ENCODE measurements at regions not wholly inside any gene's neighbourhood (a gene's known extent, or its start where the extent isn't known, plus 50 kb on each side); places are given as distances from the start of the nearest gene placed in this dataset.
"Not testable (repeated sequence)": the region's sequence is repeated elsewhere in the genome, so short reads cannot be mapped to it uniquely, and the experiment has no call there.

- H3K4me3 ChIP-seq (ENCODE audit: low read depth, low read length) = no peak overlapping the region
- TF ChIP-seq, protein P1, sequence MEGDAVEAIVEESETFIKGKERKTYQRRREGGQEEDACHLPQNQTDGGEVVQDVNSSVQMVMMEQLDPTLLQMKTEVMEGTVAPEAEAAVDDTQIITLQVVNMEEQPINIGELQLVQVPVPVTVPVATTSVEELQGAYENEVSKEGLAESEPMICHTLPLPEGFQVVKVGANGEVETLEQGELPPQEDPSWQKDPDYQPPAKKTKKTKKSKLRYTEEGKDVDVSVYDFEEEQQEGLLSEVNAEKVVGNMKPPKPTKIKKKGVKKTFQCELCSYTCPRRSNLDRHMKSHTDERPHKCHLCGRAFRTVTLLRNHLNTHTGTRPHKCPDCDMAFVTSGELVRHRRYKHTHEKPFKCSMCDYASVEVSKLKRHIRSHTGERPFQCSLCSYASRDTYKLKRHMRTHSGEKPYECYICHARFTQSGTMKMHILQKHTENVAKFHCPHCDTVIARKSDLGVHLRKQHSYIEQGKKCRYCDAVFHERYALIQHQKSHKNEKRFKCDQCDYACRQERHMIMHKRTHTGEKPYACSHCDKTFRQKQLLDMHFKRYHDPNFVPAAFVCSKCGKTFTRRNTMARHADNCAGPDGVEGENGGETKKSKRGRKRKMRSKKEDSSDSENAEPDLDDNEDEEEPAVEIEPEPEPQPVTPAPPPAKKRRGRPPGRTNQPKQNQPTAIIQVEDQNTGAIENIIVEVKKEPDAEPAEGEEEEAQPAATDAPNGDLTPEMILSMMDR (IDR thresholded peaks at IDR 0.05; ENCODE audit: insufficient read depth, low read length) = no peak
- no peak for DNase-seq (ENCODE audit: low read depth)
These were observed 337.2 kb downstream of the PAX3 start for GRCh38 chr2:221961561-221961960.

- DNase-seq (ENCODE audit: low read depth) = peak; percentile 4
- no peak overlapping the region for H3K4me3 ChIP-seq (ENCODE audit: low read depth, low read length)
- TF ChIP-seq, protein P1 (IDR thresholded peaks at IDR 0.05; ENCODE audit: insufficient read depth, low read length) = no peak
These were observed 340.6 kb downstream of the PAX3 start for GRCh38 chr2:221958224-221958623.

DNA sequence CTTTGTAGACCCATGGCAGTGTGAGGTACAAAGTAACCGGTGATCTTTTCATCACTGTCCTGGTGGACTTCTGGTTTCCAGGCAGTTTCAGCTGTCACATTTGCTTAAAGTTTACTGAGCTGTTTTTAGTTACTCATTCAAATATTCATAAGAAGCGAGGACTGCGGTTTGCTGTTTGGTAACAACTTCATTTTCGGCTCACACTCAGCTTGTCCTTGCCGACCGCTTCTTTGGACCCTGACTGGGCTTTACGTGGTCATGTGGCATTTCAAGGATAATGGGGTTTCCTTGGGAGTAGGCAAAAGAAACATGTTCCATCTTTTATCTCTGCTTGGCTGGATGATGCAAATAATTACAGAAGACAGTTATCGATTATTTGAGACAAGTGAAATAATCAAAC lies 350.7 kb downstream of the PAX3 start:
- TF ChIP-seq, protein P1 (IDR thresholded peaks at IDR 0.05; ENCODE audit: insufficient read depth, low read length) = no peak
- no peak for DNase-seq (ENCODE audit: low read depth)
- no peak overlapping the region for H3K4me3 ChIP-seq (ENCODE audit: low read depth, low read length)

DNA sequence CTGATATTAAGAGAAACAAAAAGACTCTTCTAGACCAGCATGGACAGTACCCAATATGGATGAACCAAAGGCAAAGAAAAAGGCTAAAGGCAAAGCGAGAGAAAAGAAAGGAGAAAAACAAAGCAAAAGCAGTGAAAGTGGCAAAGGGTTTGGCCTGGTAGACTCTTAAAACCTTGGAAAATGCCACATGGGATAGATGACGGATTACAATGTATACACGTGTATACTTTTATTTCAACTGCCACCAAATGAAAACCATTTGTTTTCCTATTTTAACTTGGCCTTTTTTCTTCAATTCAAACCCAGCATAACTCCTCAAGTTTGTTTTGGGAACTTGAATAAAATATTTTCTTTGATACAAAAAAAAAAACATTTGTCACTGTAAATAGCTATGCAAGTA lies 354.3 kb downstream of the PAX3 start:
- H3K4me3 ChIP-seq (ENCODE audit: low read depth, low read length); DNase-seq (ENCODE audit: low read depth): not testable (repeated sequence)

DNA sequence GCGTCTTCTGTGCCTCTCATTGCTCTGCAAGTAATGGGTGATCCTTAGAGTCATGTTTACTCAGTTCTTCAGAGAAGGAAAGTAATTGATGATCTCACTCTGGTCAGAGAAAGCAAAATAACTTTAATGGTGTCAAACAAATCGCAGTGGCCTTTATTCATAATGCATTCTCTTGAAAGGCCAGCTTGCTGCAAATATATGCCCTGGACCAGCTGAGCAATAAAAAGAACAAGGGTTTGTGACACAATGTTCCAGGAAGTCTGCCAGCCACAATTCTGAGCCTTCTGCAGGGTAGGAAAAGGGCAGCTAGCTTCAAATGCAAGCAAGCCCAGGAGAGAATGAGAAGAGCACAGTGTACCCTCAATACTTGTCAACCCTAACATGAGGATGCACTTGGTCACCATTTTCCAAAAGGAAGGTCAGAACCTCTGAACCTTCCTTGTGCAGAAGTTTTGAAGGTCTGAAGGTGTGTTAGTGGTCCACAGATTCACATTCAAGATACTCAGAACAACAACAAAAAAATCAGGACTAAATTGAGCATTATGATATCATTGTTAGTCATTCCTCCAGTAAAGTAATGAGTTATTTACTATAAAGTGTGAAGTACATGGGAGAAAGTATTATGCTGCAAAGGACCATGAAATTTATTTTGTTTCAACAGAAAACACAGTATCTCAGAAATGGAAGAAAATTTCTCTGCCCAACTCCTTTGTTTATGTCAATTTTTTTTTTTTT lies 355.6 kb downstream of the PAX3 start:
- TF ChIP-seq, protein P1 (IDR thresholded peaks at IDR 0.05; ENCODE audit: insufficient read depth, low read length) = no peak
- peak; percentile 15 for DNase-seq (ENCODE audit: low read depth)

DNA sequence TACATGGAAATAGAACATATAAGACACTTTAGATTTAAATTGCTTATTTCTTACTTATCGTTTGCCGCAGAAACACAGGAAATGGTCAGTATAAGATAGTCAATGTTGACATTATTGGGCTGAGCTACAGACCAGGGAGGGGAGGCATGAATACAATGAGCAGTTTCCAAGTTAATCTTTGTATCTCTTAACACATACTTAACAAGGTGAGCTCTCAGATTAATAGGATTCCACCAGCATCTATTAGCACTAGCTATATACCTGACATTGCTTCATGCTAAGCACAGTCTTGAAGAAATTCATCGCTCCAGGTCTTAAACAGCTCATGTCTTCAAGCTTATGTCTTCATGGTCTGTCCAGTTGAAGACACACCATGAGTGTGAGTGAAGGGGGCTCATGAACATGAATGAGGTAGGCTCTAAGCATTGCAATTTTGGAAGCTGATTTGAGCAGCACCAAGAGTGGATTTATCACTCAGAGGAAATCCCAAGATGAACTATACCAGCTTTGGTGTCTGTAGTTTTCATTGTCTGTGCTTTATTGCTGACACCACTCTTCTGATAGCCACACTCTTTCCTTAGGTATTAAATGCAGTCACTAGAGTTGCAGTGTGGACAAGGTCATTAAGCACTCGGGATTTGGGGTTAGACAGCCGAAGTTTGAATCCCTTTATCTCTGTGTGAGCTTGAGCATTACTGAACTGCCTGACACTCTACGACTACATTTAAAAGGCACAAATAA lies 359.3 kb upstream of the EPHA4 start:
- TF ChIP-seq, protein P1 (IDR thresholded peaks at IDR 0.05; ENCODE audit: insufficient read depth, low read length) = no peak
- DNase-seq (ENCODE audit: low read depth) = no peak

More for the DNA sequence above, 355.6 kb downstream of the PAX3 start:
- no peak overlapping the region for H3K4me3 ChIP-seq (ENCODE audit: low read depth, low read length)

GRCh38 chr2:221929259-221929658 lies 357.2 kb upstream of the EPHA4 start:
- no peak overlapping the region for H3K4me3 ChIP-seq (ENCODE audit: low read depth, low read length)
- no peak for DNase-seq (ENCODE audit: low read depth)
- TF ChIP-seq, protein P1 (IDR thresholded peaks at IDR 0.05; ENCODE audit: insufficient read depth, low read length) = no peak

More for the DNA sequence above, 359.3 kb upstream of the EPHA4 start:
- no peak overlapping the region for H3K4me3 ChIP-seq (ENCODE audit: low read depth, low read length)

All from fibroblast of the aortic adventitia (primary cell).